NOMO-1 treated with DMSO at 0.1 percent for 48 hours (cell line): ENCODE measurements at regions not wholly inside any gene's neighbourhood (a gene's known extent, or its start where the extent isn't known, plus 50 kb on each side); places are given as distances from the start of the nearest gene placed in this dataset.
"Not testable (repeated sequence)": the region's sequence is repeated elsewhere in the genome, so short reads cannot be mapped to it uniquely, and the experiment has no call there.

Experiments
- DNase-seq: peaks from one replicate; lab custom pipeline; 2025; ENCODE audit not compliant: unreplicated experiment; lab: John Stamatoyannopoulos, UW

- no peak for DNase-seq
Measured at GRCh38 chr2:184053326-184053725, 545.0 kb upstream of the ZNF804A start.

GRCh38 chr2:184054419-184054818 lies 543.9 kb upstream of the ZNF804A start:
- not testable (repeated sequence) for DNase-seq

GRCh38 chr2:184057910-184058309 lies 540.4 kb upstream of the ZNF804A start:
- DNase-seq = no peak

GRCh38 chr2:184060268-184060667 lies 538.1 kb upstream of the ZNF804A start:
- DNase-seq = not testable (repeated sequence)

GRCh38 chr2:184067502-184067901 lies 530.8 kb upstream of the ZNF804A start:
- DNase-seq = no peak

GRCh38 chr2:184072470-184072869 lies 525.9 kb upstream of the ZNF804A start:
- DNase-seq = no peak

- DNase-seq = no peak
Measured at GRCh38 chr2:184078496-184078895, 519.8 kb upstream of the ZNF804A start.

- no peak for DNase-seq
Measured at GRCh38 chr2:184091456-184091855, 506.9 kb upstream of the ZNF804A start.

GRCh38 chr2:184113696-184114403 lies 484.5 kb upstream of the ZNF804A start:
- DNase-seq = no peak

- DNase-seq = no peak
Measured at GRCh38 chr2:184114439-184114838, 483.9 kb upstream of the ZNF804A start.

- no peak for DNase-seq
Measured at GRCh38 chr2:184119989-184120800, 478.1 kb upstream of the ZNF804A start.

- DNase-seq = no peak
Measured at GRCh38 chr2:184125867-184126266, 472.5 kb upstream of the ZNF804A start.

- DNase-seq = no peak
Measured at GRCh38 chr2:184129073-184129472, 469.3 kb upstream of the ZNF804A start.

- no peak for DNase-seq
Measured at GRCh38 chr2:184137955-184138354, 460.4 kb upstream of the ZNF804A start.

- no peak for DNase-seq
Measured at GRCh38 chr2:184141866-184142265, 456.5 kb upstream of the ZNF804A start.

GRCh38 chr2:184154438-184154837 lies 443.9 kb upstream of the ZNF804A start:
- no peak for DNase-seq

- DNase-seq = no peak
Measured at GRCh38 chr2:184155791-184156190, 442.5 kb upstream of the ZNF804A start.

GRCh38 chr2:184157141-184157540 lies 441.2 kb upstream of the ZNF804A start:
- DNase-seq = no peak

GRCh38 chr2:184162426-184162825 lies 435.9 kb upstream of the ZNF804A start:
- no peak for DNase-seq

- not testable (repeated sequence) for DNase-seq
Measured at GRCh38 chr2:184168823-184169222, 429.5 kb upstream of the ZNF804A start.

- no peak for DNase-seq
Measured at GRCh38 chr2:184169366-184169765, 429.0 kb upstream of the ZNF804A start.

- DNase-seq = no peak
Measured at GRCh38 chr2:184174493-184175104, 423.7 kb upstream of the ZNF804A start.
